ENCODE measurements at regions not wholly inside any gene's neighbourhood (a gene's known extent, or its start where the extent isn't known, plus 50 kb on each side); places are given as distances from the start of the nearest gene placed in this dataset.

GRCh38 chr12:107399046-107399445 lies 286.6 kb upstream of the PWP1 start:
- TF ChIP-seq POLR2A (IDR thresholded peaks at IDR 0.05) (no peak), CTCF (IDR thresholded peaks at IDR 0.05) (no peak), POLR2AphosphoS5 (IDR thresholded peaks at IDR 0.05) (no peak), EP300 (IDR thresholded peaks at IDR 0.05) (no peak)
